ENCODE measurements at regions not wholly inside any gene's neighbourhood (a gene's known extent, or its start where the extent isn't known, plus 50 kb on each side); places are given as distances from the start of the nearest gene placed in this dataset.
A peak's percentile ranks its signal among the peaks of the same experiment; 100 is the strongest.

- no CpG with 5 or more reads among the region's 2 CpGs for WGBS, 2 donors (ENCODE audit: extremely low coverage in 2 of 2, insufficient read length in 2 of 2, insufficient replicate concordance in 1 of 2)
- Histone ChIP-seq H2AFZ (ENCODE audit: low read length) (peak overlapping the region; percentile 77), H3K9ac (ENCODE audit: low read depth, low read length, poor library complexity) (no peak overlapping the region), H3K79me1 (ENCODE audit: low read depth, low read length) (no peaks in the 10 kb centered on the region), H3K27me3 (ENCODE audit: control insufficient read depth in 3 of 3, insufficient read depth in 3 of 3, low read depth in 1 of 3, low read length in 3 of 3) (no peaks in the 10 kb centered on the region), H3K27ac (replicated peaks; ENCODE audit: low read length) (peak overlapping the region; percentile 12), H2BK15ac (ENCODE audit: low read length) (no peak overlapping the region), H2BK12ac (ENCODE audit: low read length) (no peak overlapping the region), H3K4me3 (ENCODE audit: low read length in 2 of 2) (no peak overlapping the region), H2BK120ac (ENCODE audit: low read depth, low read length) (no peak overlapping the region), H4K8ac (ENCODE audit: low read depth, low read length) (no peak overlapping the region), H3K23ac (ENCODE audit: low read depth, low read length, poor library complexity) (no peak overlapping the region), H3K14ac (ENCODE audit: low read length) (no peak overlapping the region), H3K36me3 (replicated peaks in 1 of 2; ENCODE audit: control insufficient read depth in 2 of 2, insufficient read depth in 2 of 2, low read length in 2 of 2) (no peaks in the 10 kb centered on the region), H2BK5ac (ENCODE audit: low read length) (no peak overlapping the region), H4K91ac (ENCODE audit: low read depth, low read length, poor library complexity) (no peak overlapping the region), H3K4ac (ENCODE audit: low read length) (no peak overlapping the region), H3K4me2 (ENCODE audit: insufficient read depth, low read length, poor library complexity, severe bottlenecking) (no peak overlapping the region), H3K4me1 (ENCODE audit: control insufficient read depth in 2 of 2, insufficient read depth in 1 of 2, low read depth in 1 of 2, low read length in 2 of 2) (peaks cover 15 to 17% of the 10 kb centered on the region in 2 donors), H3K18ac (ENCODE audit: low read length) (no peak overlapping the region), H3K9me3 (replicated peaks in 1 of 2; ENCODE audit: control insufficient read depth in 2 of 2, insufficient read depth in 1 of 2, low read depth in 1 of 2, low read length in 2 of 2) (no peaks in the 10 kb centered on the region), H2AK5ac (ENCODE audit: low read depth, low read length) (no peak overlapping the region)
- DNase-seq (ENCODE audit: low spot score): no peak
These were observed 87.0 kb upstream of the WARS2 start for GRCh38 chr1:119227456-119227855.

- no peak overlapping the region for H3K23ac ChIP-seq (ENCODE audit: low read depth, low read length, poor library complexity)
These were observed 88.1 kb upstream of the WARS2 start for GRCh38 chr1:119228335-119229080.

GRCh38 chr1:119235120-119235519 lies 94.7 kb upstream of the WARS2 start:
- H3K4me3 ChIP-seq (ENCODE audit: low read length in 2 of 2): no peak overlapping the region
- no peak overlapping the region for H3K18ac ChIP-seq (ENCODE audit: low read length)
- H3K23ac ChIP-seq (ENCODE audit: low read depth, low read length, poor library complexity): no peak overlapping the region
- H2AFZ ChIP-seq (ENCODE audit: low read length): no peak overlapping the region
- H3K4me2 ChIP-seq (ENCODE audit: insufficient read depth, low read length, poor library complexity, severe bottlenecking): no peak overlapping the region
- no peak overlapping the region for H2BK15ac ChIP-seq (ENCODE audit: low read length)
- H3K14ac ChIP-seq (ENCODE audit: low read length): no peak overlapping the region
- DNase-seq (ENCODE audit: low spot score): no peak
- no peak overlapping the region for H2BK12ac ChIP-seq (ENCODE audit: low read length)
- H3K9ac ChIP-seq (ENCODE audit: low read depth, low read length, poor library complexity): no peak overlapping the region
- no peaks in the 10 kb centered on the region for H3K27me3 ChIP-seq (ENCODE audit: control insufficient read depth in 3 of 3, insufficient read depth in 3 of 3, low read depth in 1 of 3, low read length in 3 of 3)
- no peak overlapping the region for H2BK120ac ChIP-seq (ENCODE audit: low read depth, low read length)
- WGBS, 2 donors (ENCODE audit: extremely low coverage in 2 of 2, insufficient read length in 2 of 2, insufficient replicate concordance in 1 of 2): no CpG with 5 or more reads among the region's 2 CpGs
- H2BK5ac ChIP-seq (ENCODE audit: low read length): no peak overlapping the region
- no peak overlapping the region for H3K27ac ChIP-seq (replicated peaks; ENCODE audit: low read length)
- H3K36me3 ChIP-seq (replicated peaks in 1 of 2; ENCODE audit: control insufficient read depth in 2 of 2, insufficient read depth in 2 of 2, low read length in 2 of 2): no peaks in the 10 kb centered on the region
- no peak overlapping the region for H4K8ac ChIP-seq (ENCODE audit: low read depth, low read length)
- no peak overlapping the region for H3K4ac ChIP-seq (ENCODE audit: low read length)
- no peaks in the 10 kb centered on the region for H3K79me1 ChIP-seq (ENCODE audit: low read depth, low read length)
- H2AK5ac ChIP-seq (ENCODE audit: low read depth, low read length): no peak overlapping the region
- H4K91ac ChIP-seq (ENCODE audit: low read depth, low read length, poor library complexity): no peak overlapping the region
- peaks cover 2% of the 10 kb centered on the region in 2 donors for H3K4me1 ChIP-seq (ENCODE audit: control insufficient read depth in 2 of 2, insufficient read depth in 1 of 2, low read depth in 1 of 2, low read length in 2 of 2)
- H3K9me3 ChIP-seq (replicated peaks in 1 of 2; ENCODE audit: control insufficient read depth in 2 of 2, insufficient read depth in 1 of 2, low read depth in 1 of 2, low read length in 2 of 2): no peaks in the 10 kb centered on the region

More at GRCh38 chr1:119228335-119229080, 88.1 kb upstream of the WARS2 start:
- no peak overlapping the region for H4K91ac ChIP-seq (ENCODE audit: low read depth, low read length, poor library complexity)
- H3K36me3 ChIP-seq (replicated peaks in 1 of 2; ENCODE audit: control insufficient read depth in 2 of 2, insufficient read depth in 2 of 2, low read length in 2 of 2): no peaks in the 10 kb centered on the region
- no peak for DNase-seq (ENCODE audit: low spot score)
- no peak overlapping the region for H2BK12ac ChIP-seq (ENCODE audit: low read length)
- no peak overlapping the region for H4K8ac ChIP-seq (ENCODE audit: low read depth, low read length)
- H2AFZ ChIP-seq (ENCODE audit: low read length): no peak overlapping the region
- peaks cover 15 to 17% of the 10 kb centered on the region in 2 donors for H3K4me1 ChIP-seq (ENCODE audit: control insufficient read depth in 2 of 2, insufficient read depth in 1 of 2, low read depth in 1 of 2, low read length in 2 of 2)
- no peak overlapping the region for H3K18ac ChIP-seq (ENCODE audit: low read length)
- no peak overlapping the region for H3K27ac ChIP-seq (replicated peaks; ENCODE audit: low read length)
- H3K14ac ChIP-seq (ENCODE audit: low read length): no peak overlapping the region
- no peak overlapping the region for H2AK5ac ChIP-seq (ENCODE audit: low read depth, low read length)
- no peak overlapping the region for H2BK120ac ChIP-seq (ENCODE audit: low read depth, low read length)
- no CpG with 5 or more reads among the region's 4 CpGs for WGBS, 2 donors (ENCODE audit: extremely low coverage in 2 of 2, insufficient read length in 2 of 2, insufficient replicate concordance in 1 of 2)
- no peak overlapping the region for H3K4ac ChIP-seq (ENCODE audit: low read length)
- no peak overlapping the region for H2BK15ac ChIP-seq (ENCODE audit: low read length)
- no peaks in the 10 kb centered on the region for H3K9me3 ChIP-seq (replicated peaks in 1 of 2; ENCODE audit: control insufficient read depth in 2 of 2, insufficient read depth in 1 of 2, low read depth in 1 of 2, low read length in 2 of 2)
- no peak overlapping the region for H3K4me2 ChIP-seq (ENCODE audit: insufficient read depth, low read length, poor library complexity, severe bottlenecking)
- H2BK5ac ChIP-seq (ENCODE audit: low read length): no peak overlapping the region
- H3K79me1 ChIP-seq (ENCODE audit: low read depth, low read length): no peaks in the 10 kb centered on the region
- H3K27me3 ChIP-seq (ENCODE audit: control insufficient read depth in 3 of 3, insufficient read depth in 3 of 3, low read depth in 1 of 3, low read length in 3 of 3): no peaks in the 10 kb centered on the region
- no peak overlapping the region for H3K4me3 ChIP-seq (ENCODE audit: low read length in 2 of 2)
- no peak overlapping the region for H3K9ac ChIP-seq (ENCODE audit: low read depth, low read length, poor library complexity)

GRCh38 chr1:119245881-119246280 lies 105.4 kb upstream of the WARS2 start:
- Histone ChIP-seq H3K27me3 (ENCODE audit: control insufficient read depth in 3 of 3, insufficient read depth in 3 of 3, low read depth in 1 of 3, low read length in 3 of 3) (no peaks in the 10 kb centered on the region), H3K4me1 (ENCODE audit: control insufficient read depth in 2 of 2, insufficient read depth in 1 of 2, low read depth in 1 of 2, low read length in 2 of 2) (peaks cover 2% of the 10 kb centered on the region in 2 donors), H2BK5ac (ENCODE audit: low read length) (no peak overlapping the region), H3K4me3 (ENCODE audit: low read length in 2 of 2) (no peak overlapping the region), H2BK120ac (ENCODE audit: low read depth, low read length) (no peak overlapping the region), H3K9ac (ENCODE audit: low read depth, low read length, poor library complexity) (no peak overlapping the region), H3K4me2 (ENCODE audit: insufficient read depth, low read length, poor library complexity, severe bottlenecking) (no peak overlapping the region), H3K18ac (ENCODE audit: low read length) (no peak overlapping the region), H3K27ac (replicated peaks; ENCODE audit: low read length) (no peak overlapping the region), H3K9me3 (replicated peaks in 1 of 2; ENCODE audit: control insufficient read depth in 2 of 2, insufficient read depth in 1 of 2, low read depth in 1 of 2, low read length in 2 of 2) (no peaks in the 10 kb centered on the region), H3K4ac (ENCODE audit: low read length) (no peak overlapping the region), H4K8ac (ENCODE audit: low read depth, low read length) (no peak overlapping the region), H2BK15ac (ENCODE audit: low read length) (no peak overlapping the region), H3K79me1 (ENCODE audit: low read depth, low read length) (no peaks in the 10 kb centered on the region), H2BK12ac (ENCODE audit: low read length) (no peak overlapping the region), H3K36me3 (replicated peaks in 1 of 2; ENCODE audit: control insufficient read depth in 2 of 2, insufficient read depth in 2 of 2, low read length in 2 of 2) (no peaks in the 10 kb centered on the region), H4K91ac (ENCODE audit: low read depth, low read length, poor library complexity) (no peak overlapping the region), H3K14ac (ENCODE audit: low read length) (no peak overlapping the region), H3K23ac (ENCODE audit: low read depth, low read length, poor library complexity) (no peak overlapping the region), H2AK5ac (ENCODE audit: low read depth, low read length) (no peak overlapping the region), H2AFZ (ENCODE audit: low read length) (no peak overlapping the region)
- WGBS, 2 donors (ENCODE audit: extremely low coverage in 2 of 2, insufficient read length in 2 of 2, insufficient replicate concordance in 1 of 2): no CpG with 5 or more reads among the region's 1 CpG
- no peak for DNase-seq (ENCODE audit: low spot score)

All from neuronal stem cell (in vitro differentiated cells).